HG03432 (cell line): ENCODE measurements at regions not wholly inside any gene's neighbourhood (a gene's known extent, or its start where the extent isn't known, plus 50 kb on each side); places are given as distances from the start of the nearest gene placed in this dataset.

Source experiments
- ATAC-seq: cut with Tn5 transposase; IDR thresholded peaks from one replicate; pipeline ENCODE4 v1.9.1; 2021; ENCODE audit warnings: mild to moderate bottlenecking, moderate library complexity; ENCODE audit not compliant: unreplicated experiment

DNA sequence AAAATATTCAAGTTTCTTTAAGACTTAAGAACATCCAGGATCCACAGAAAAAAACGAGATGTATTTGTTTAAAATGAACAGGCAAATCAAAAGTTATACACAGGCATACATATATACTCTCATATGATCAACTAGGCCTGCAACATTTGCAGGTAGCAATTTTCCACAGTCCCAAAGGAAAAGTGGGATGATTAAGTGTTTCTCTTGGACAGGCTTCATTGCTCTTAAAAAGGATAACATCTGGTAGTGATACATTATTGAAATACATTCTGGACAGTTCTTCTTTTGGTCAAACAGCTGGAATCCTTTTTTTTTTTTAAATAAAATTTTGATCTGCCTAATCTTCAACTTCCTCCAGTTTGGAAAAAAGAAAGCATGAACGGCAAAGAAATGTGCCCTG lies 114.8 kb upstream of the TDRD3 start:
- ATAC-seq = no peak

DNA sequence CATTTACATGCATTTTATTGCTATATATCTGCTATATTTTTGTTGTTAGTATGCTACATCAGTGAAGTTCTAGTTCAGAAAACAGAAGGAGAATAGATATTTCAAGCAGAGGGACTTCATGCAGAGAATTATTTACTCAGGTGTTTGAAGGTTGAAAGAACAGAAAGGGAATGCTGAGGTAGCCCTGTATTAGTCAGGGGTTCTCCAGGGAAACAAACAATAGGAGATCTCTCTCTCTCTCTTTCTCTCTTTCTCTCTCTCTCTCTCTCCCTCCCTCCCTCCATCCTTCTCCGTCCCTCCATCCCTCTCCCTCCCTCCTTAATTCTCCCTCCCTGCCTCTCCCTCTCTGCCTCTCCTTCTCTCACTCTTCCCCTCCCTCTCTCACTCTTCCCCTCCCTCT lies 114.3 kb upstream of the TDRD3 start:
- no peak for ATAC-seq

DNA sequence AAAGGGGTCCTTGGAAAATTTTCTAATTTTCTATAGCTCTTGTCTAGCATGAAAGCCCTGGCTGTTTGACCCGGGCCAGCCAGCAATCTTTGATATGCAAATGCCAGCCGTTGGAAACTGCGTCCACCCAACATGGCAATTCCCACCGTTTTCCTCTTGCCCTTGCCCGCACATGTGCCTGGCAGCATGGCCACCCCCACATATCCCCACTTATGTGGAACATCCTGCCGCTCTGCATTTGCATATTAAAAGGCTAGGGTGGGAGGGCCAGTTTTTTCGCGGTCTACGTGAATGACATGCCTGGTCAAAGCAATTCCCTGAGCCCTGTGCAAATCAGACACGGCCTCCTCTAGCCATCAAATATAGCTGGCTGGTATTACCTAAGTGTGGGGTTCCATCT lies 110.3 kb upstream of the TDRD3 start:
- ATAC-seq = no peak

DNA sequence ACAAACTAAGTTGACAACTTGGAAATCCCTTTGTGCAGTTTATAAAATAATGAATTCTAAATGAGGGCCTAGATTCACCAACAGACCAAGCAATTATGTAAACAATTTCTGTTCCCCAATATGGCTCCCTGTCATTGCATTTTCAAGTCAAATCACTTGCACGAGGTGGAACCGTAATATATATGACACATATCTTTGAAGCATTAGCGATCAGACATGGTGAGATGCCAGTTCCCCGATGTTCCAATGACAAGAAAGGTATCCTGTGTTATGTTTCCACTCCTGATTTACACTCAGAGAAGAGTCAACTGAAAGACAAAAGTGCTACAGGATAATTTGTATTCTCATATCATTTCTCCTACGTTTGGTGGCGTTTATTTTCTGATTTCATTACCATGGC lies 108.5 kb upstream of the TDRD3 start:
- ATAC-seq = no peak

DNA sequence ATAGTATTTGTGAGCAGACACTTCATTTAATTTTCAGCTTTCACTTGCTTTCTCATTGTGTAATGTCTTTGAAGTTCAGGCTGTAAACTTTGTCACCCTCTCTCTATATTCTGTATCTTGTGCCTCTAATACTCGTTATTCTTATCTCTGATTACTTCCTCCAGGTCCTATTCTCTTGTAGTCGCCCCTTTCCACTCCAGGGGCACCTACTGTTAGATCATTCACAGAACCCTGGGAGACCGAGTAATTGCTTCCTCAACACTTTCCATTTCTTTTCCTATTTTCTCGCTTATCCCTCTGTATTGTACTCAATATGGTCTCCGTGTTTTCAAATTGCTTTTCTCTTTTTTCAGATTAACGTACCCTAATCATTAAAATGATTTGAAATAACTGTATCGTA lies 93.9 kb upstream of the TDRD3 start:
- ATAC-seq = no peak

DNA sequence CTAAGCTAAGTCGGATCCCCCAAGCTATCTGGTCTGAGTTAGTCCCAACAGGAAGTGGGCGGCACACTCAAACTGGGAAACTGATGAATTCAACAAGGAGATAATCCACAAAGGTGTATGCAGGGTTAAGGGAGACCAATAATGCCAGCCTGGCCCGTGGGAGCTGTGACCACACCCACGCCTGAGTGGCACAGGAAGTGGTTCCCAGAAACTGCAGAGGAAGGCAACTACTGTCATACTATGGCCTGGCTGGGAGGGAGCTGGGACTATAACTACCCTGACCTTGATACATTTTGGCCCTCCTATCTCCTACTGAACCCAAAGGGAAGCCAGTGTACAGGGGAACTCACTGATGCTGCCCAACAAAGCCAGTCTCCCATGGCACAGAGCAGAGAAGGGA lies 85.5 kb upstream of the TDRD3 start:
- ATAC-seq = no peak

DNA sequence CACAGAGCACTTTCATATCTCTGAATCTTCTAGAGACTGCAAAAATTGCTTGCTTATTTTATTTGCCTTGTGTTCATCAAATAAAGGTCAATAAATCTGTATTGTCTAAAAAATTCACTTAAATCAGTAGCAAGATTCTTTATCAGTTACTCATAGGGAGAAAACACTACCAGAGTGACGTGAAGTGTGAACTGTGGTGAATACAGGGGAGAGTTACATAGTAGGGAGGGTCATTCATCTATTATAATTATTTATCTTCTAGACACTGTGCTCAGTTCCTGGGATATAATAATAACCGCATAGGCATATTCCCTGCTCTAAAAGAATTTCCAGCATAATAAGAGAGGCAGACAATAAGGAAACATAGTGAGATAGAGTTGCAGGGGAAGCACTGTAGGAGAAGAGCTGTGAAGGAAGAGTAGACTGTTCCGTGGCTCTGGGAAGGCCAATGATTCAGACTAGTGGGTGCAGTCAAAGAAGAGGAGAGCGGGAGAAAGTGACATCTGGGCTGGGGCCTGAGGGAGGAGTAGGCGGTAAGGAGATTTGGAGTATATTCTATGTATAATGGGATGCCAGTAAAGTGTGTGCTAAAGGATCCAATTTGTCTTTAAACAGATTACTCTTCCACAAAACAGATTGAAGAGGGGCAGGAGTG lies 84.0 kb upstream of the TDRD3 start:
- ATAC-seq = no peak

DNA sequence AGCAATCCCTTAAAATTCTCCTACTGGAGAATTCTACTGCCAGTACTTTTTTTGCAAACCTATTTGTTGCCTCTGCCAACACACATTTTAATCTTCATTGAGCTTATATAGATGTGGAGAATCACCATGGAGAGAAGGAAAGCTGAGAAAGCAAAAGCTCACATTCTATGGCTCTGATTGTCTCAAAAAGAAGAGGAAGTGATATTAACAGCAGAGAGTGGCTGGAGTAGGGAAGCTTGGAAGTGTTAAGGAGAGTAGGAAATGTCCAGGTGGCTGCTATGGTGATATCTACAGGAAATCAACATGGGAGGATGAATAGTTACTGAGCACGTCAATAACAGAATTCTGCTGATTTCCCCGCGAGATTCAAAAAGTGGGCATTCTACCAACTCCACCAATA lies 78.8 kb upstream of the TDRD3 start:
- ATAC-seq = no peak

DNA sequence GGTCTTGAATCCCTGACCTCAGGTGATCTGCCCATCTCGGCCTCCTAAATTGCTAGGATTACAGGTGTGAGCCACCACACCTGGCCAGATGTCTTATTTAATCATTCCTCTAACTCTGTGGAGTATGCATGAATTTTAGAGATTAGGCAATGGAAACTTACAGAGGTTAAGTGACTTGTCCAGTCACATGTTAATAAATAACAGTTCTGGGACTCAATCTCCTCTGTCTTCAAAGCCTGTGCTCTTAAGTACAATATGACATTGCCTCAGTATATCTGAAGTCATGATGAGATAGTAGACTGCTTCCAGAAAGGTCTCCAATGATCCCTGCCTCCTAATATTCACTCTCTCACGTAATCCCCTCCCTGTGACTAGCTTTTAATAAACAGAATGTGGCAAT lies 72.9 kb upstream of the TDRD3 start:
- ATAC-seq = no peak

DNA sequence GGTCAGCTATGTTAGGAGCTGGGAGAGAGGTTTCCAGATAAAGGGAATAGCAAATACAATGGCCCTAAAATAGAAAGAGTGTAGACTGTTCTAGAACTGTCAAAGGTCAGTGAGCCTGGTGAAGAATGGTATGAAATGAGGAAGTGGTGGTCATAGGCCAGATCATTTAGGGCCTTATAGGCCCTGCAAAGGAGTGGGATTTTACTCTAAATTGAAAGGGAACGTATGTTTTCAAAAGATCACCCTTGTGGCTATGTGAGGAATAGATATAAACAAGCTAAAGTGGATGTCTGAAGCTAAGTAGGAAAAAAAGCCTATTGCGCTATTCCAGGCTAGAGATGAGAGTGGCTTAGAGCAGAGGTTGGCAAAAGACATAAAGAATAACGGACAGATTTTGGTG lies 70.7 kb upstream of the TDRD3 start:
- no peak for ATAC-seq

DNA sequence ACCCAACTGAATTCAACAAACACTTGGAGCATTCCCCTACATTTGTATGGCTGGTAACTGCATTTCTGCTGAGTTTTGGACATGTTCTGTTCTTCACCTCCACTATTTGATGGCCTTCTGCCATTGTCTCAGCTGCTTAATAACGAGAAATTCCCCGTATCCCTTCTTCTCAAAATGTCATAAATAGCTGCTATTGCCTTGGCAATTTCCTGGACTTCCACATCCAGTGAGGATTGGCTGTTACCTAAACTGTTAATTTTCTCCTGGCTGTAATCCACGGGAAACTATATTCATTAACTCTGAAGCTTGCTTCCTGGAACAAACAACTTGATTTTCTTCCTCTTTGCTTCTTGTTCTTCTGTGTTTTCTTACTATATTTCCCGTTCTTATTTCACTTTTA lies 69.5 kb upstream of the TDRD3 start:
- ATAC-seq = no peak

DNA sequence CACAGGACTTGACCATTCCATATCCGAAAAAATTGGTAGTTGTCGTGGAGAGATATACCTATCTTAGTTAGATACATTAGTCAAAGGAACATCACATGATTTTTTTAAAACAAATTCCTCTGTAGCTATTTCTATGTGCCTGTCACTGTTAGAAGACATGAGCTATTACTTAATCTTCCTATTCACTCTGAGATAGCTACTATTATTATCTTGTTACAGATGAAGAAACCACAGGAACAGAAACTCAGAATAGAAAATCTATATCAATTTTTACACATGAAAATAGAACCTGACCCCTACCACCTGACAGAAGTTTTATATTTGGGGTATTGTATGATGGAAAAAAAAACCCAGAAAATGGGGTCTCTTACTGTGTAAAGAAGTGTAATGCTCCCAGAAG lies 68.9 kb upstream of the TDRD3 start:
- ATAC-seq = no peak

DNA sequence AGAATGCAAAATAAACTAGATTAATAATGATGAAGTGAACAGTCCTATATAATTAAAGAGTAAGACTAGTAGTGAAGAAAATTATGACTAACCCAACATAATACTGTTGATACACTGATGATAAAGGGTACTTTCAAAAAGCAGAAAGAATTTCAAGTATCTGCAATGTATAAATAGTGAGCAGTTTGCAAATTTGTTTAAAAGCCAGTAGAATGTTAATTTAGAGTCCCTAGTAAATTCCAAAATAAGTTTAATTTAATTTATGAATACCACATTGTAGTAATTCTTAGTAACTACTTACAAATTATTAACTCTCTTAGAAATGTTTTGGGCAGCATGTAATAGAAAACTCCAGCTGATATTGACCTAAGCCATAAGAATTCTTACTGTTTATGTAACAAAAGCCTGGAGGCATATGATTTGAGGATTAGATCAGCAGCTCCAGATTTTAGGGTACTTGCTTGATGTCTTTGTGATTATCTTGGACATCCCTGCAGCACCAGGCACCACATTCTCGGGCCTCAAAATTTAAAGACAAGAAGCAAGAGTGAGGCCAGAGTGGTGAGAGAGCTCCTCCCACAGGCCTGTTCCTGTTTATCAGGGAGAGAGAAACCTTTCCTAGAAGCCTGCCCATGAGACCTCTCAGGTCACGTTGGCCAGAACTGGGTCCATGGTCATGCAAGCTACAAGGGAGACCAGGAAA lies 67.6 kb upstream of the TDRD3 start:
- ATAC-seq = peak; percentile 74

DNA sequence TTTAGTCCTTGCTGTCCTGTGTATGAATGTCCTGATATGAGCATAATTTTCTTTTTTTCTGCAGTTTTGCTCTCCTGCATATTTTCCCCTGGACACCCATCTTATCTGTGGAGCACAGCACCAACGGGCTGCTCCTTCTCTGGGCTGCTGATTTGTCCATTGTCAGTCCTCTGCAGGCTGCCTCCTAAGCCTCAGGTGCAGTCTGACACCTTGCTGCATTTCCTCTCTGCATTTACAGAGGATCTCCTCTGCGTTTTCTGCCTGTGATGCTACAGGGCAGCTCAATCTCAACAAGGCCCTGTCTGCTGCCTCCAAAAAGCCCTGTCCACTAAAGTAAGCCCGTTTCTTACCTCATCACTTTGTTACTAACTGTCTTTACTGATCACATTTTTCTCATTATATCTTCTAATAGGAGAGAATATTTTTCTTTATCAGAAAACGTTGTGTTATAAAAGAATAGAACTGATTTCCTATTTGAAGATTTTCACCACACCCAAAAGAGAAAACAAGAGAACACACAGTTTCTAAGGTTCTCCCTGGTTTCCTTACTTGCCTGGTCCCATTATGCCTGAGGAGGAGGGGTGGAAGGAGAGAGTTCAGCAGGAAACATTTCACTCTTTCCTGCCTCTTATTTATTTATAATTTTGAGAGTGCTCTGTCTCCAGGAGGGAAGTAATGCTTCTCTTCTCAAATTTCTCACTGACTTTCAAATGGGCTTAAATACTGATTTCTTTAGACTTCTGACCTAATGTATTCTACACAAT lies 65.6 kb upstream of the TDRD3 start:
- ATAC-seq = no peak

DNA sequence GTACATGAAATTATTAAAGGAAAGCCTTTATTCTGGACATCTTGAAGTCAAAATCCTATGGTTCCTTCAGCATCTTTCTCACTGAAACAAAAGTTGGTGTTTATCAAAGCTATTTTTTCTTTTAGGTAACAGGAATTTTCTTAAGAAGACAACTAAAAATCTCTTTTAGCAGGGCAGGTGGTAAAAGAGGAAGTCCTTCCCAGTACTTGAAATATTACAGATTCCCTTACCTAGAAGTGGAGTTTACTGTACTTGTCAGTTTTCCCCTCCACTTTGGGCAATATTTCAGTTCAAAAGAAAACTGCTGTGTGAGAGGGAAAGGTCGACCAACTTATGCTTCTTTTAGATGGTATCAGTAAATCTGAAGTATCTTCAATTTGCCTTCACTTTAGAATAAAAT lies 64.3 kb upstream of the TDRD3 start:
- no peak for ATAC-seq

DNA sequence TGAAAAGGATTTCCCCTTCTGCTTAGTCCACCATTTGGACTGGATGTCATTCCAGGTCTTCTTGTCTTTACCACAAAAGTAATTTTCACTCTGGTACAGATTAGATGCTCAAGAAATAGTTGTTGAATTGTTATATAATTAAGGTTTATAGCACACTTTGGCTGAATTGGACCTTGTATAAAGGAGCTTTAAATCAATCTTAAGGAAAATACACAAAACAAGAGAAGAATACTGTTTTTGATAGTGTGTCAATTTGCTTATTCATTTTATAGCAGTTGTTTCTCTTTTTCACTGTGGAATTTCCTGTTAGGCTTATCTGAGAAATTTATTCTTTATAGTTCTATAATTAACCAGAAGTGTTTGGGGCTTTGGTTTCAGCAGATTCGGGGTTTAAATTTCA lies 62.7 kb upstream of the TDRD3 start:
- ATAC-seq = no peak

DNA sequence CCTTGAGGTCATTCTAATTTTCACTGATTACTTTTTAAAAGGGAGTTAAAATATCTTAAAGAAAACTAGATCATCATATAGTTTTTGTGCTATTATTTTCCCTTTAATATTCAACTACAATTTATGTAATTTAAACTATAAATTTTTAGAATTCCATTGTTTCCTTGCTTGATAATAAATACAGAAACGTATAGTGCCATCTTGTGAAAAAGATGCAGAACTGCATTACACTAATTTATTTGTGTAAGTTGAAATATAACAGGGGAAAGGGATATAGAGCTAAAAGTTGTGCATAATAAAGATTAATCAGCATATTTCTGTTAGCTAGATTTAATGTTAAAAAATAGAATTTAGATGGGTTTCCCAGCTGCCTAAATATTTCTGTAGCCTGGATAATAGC lies 61.5 kb upstream of the TDRD3 start:
- no peak for ATAC-seq

DNA sequence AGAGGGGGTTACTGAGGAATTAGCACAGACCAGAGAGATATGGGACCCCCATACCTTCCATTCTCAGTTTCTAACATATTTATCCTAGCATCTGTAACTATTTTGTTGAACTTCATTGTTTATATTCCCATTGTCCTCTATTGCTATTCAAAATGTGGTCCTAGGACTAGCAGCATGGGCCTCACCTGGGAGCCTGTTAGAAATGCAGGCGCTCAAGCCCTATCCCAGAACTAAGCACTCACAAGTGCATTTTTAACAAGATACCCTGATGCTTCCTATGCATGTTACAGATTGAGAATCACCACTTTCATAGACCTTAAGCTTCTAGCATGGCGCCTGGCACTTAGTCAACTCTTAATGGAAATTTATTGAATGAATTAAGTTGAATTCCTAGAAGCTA lies 58.3 kb upstream of the TDRD3 start:
- ATAC-seq = no peak

DNA sequence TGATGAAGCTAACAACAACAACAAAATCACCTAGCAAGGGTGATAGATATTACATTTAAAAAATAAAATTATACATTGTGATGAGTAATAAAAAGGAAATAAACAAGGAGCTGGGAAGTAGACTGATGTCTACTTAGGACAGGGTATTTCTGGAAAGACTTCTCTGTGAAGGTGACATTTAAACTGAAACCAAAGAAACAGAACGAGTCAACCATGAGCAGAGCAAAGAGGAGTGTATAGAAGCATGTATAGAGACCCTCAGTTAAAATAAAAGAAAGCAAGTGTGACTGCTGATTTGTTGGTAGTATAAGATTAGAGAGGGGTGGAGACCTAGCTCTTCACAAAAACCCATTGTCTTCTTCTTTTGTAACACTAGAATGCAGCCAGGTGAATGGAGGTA lies 53.0 kb upstream of the TDRD3 start:
- ATAC-seq = no peak

DNA sequence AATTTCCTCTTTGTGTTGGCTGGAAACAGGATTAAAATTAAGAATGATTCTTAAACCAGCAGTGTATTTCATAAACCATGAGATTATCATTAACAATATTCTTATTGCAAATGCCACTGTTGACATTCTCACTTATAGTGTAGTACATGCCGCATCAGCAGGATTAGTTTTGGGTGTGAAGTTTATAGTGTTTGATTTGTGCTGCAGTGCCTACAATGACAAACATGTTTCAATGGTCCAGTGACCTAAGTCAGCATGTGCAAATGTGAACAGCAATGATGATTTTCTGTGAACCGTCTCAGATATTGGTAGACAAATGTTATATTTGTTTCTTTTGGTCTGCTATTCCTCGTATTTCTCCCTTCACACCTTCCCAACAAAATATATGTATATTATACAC lies 49.8 kb upstream of the TDRD3 start:
- no peak for ATAC-seq
